Astrocyte (in vitro differentiated cells and primary cell): ENCODE measurements at regions not wholly inside any gene's neighbourhood (a gene's known extent, or its start where the extent isn't known, plus 50 kb on each side); places are given as distances from the start of the nearest gene placed in this dataset.
"Not testable (repeated sequence)": the region's sequence is repeated elsewhere in the genome, so short reads cannot be mapped to it uniquely, and the experiment has no call there.

Experiments used
- CTCF ChIP-seq: IDR thresholded peaks from 2 replicates; pipeline ENCODE4 v1.5.1; 2011; ENCODE audit warnings: low read depth, mild to moderate bottlenecking, inconsistent platforms, low read length, moderate library complexity; ENCODE audit not compliant: insufficient read depth
- EZH2 ChIP-seq: IDR thresholded peaks from 2 replicates; pipeline ENCODE4 v1.6.1; 2012; ENCODE audit warnings: mild to moderate bottlenecking, low read length, inconsistent platforms; ENCODE audit not compliant: insufficient read depth

- not testable (repeated sequence) for TF ChIP-seq CTCF, EZH2
These were observed 231.1 kb upstream of the NOTCH2NLA start for GRCh38 chr1:146459939-146460338.
